Endothelial cell of umbilical vein (primary cell): ENCODE measurements at regions not wholly inside any gene's neighbourhood (a gene's known extent, or its start where the extent isn't known, plus 50 kb on each side); places are given as distances from the start of the nearest gene placed in this dataset.

Experiments used
- BruUV-seq: library from RNA; stranded (reverse); fragments of 400-500 nt; replicated peaks from 2 replicates; lab custom pipeline; 2021; lab: Mats Ljungman, UMichigan
- CTCF ChIA-PET: fragments of 300-600, 350-600 bp; sonication (Branson Sonifier 250); formaldehyde crosslinking; loops from one replicate; lab custom pipeline; 2021; ENCODE audit warnings: antibody characterized with exemption, inconsistent platforms; lab: Charles Lee
- POLR2A ChIA-PET: fragments of 300-600, 350-600 bp; sonication (Branson Sonifier 250); formaldehyde crosslinking; loops from one replicate; lab custom pipeline; 2021; ENCODE audit warnings: antibody characterized with exemption, inconsistent platforms; lab: Charles Lee
- DNase-seq: peaks from one replicate; pipeline ENCODE4 v3.0.0-alpha.2; 2011; ENCODE audit warnings: low read depth, low spot score
- FAIRE-seq: peaks from 2 replicates; lab custom pipeline; 2011; peaks lifted over from hg19 to GRCh38; lab: Jason Lieb, UNC
- H2AFZ ChIP-seq: 2 replicates; pipeline ENCODE4 v1.6.0; 2012; ENCODE audit warnings: low read depth, low read length, control low read depth, inconsistent platforms
- H3K27ac ChIP-seq: 2 replicates; pipeline ENCODE4 v1.5.1; 2011; ENCODE audit warnings: low read depth, mild to moderate bottlenecking, control low read depth, low read length, moderate library complexity; ENCODE audit not compliant: insufficient read depth
- H3K27me3 ChIP-seq, 2 experiments: 2 replicates each; pipeline versions ENCODE4 v1.6.0 to v1.6.1; 2011; ENCODE audit warnings: low read length in 2 of 2, mixed read lengths in 1 of 2; ENCODE audit not compliant: control insufficient read depth in 2 of 2, insufficient read depth in 2 of 2
- H3K36me3 ChIP-seq, 2 experiments: 2 replicates in 1 of 2; 3 replicates in 1 of 2; pipeline ENCODE4 v1.5.1; 2011; ENCODE audit warnings: low read length in 2 of 2, mild to moderate bottlenecking in 1 of 2, moderate library complexity in 1 of 2; ENCODE audit not compliant: control insufficient read depth in 2 of 2, insufficient read depth in 2 of 2; ENCODE audit errors: extremely low read depth in 1 of 2
- H3K4me1 ChIP-seq: 3 replicates; pipeline ENCODE4 v1.5.1; 2011; ENCODE audit warnings: mild to moderate bottlenecking, low read length; ENCODE audit not compliant: control insufficient read depth, insufficient read depth; ENCODE audit errors: extremely low read depth
- H3K4me2 ChIP-seq: 2 replicates; pipeline ENCODE4 v1.6.1; 2011; ENCODE audit warnings: low read length, control low read depth, mixed read lengths; ENCODE audit not compliant: insufficient read depth
- H3K4me3 ChIP-seq, 3 experiments: fragments of 200-600 bp in 1 of 3; sonication (generic), shearing (Covaris generic) in 1 of 3; replicated peaks in 1 of 3; 2 replicates each; pipeline ENCODE4 v1.5.1; 2011 to 2016; ENCODE audit warnings: control low read depth in 3 of 3, low read length in 3 of 3, mild to moderate bottlenecking in 2 of 3, inconsistent platforms in 1 of 3, low read depth in 1 of 3, moderate library complexity in 1 of 3; ENCODE audit not compliant: insufficient read depth in 1 of 3
- H3K79me2 ChIP-seq: 2 replicates; pipeline ENCODE4 v1.6.0; 2012; ENCODE audit warnings: low read length, inconsistent platforms; ENCODE audit not compliant: control insufficient read depth, insufficient read depth
- H3K9ac ChIP-seq: replicated peaks from 2 replicates; pipeline ENCODE3; 2011; ENCODE audit warnings: low read length, control low read depth; ENCODE audit not compliant: insufficient read depth; ENCODE audit errors: extremely low read depth
- H3K9me1 ChIP-seq: replicated peaks from 3 replicates; pipeline ENCODE4 v1.6.0; 2011; ENCODE audit warnings: mild to moderate bottlenecking, low read length; ENCODE audit not compliant: control insufficient read depth, insufficient read depth; ENCODE audit errors: extremely low read depth
- H3K9me3 ChIP-seq: replicated peaks from 2 replicates; pipeline ENCODE4 v1.5.1; 2012; ENCODE audit warnings: low read length, inconsistent platforms; ENCODE audit not compliant: control insufficient read depth, insufficient read depth
- H4K20me1 ChIP-seq: replicated peaks from 2 replicates; pipeline ENCODE3; 2011; ENCODE audit warnings: mild to moderate bottlenecking, low read length; ENCODE audit not compliant: control insufficient read depth, insufficient read depth; ENCODE audit errors: extremely low read depth
- EZH2 ChIP-seq: IDR thresholded peaks from 2 replicates; pipeline ENCODE4 v1.6.1; 2012; ENCODE audit warnings: borderline replicate concordance, low read depth, mild to moderate bottlenecking, moderate library complexity, low read length, inconsistent platforms; ENCODE audit not compliant: severe bottlenecking
- FOS ChIP-seq: IDR thresholded peaks from 2 replicates; pipeline ENCODE4 v1.6.1; 2011; ENCODE audit warnings: mild to moderate bottlenecking, low read length, moderate library complexity, borderline replicate concordance; ENCODE audit not compliant: insufficient read depth
- GATA2 ChIP-seq: IDR thresholded peaks from 2 replicates; pipeline ENCODE4 v1.7.0; 2011; ENCODE audit warnings: low read depth, mild to moderate bottlenecking, moderate library complexity, mixed read lengths, low read length; ENCODE audit not compliant: insufficient read length, insufficient read depth
- JUN ChIP-seq: IDR thresholded peaks from 2 replicates; pipeline ENCODE4 v1.6.1; 2011; ENCODE audit warnings: borderline replicate concordance, low read depth; ENCODE audit not compliant: insufficient read length, insufficient read depth
- MYC ChIP-seq: IDR thresholded peaks from one replicate; pipeline ENCODE4 v1.6.1; 2011; ENCODE audit warnings: mild to moderate bottlenecking, low read depth, low read length
- POLR2A ChIP-seq: IDR thresholded peaks from 2 replicates; pipeline ENCODE4 v1.6.1; 2012; ENCODE audit warnings: low read depth, mild to moderate bottlenecking, control low read depth, low read length
- POLR2AphosphoS5 ChIP-seq: IDR thresholded peaks from 2 replicates; pipeline ENCODE4 v1.6.1; 2012; ENCODE audit warnings: low read depth, mild to moderate bottlenecking, control low read depth, low read length, moderate library complexity; ENCODE audit not compliant: insufficient read depth
- dilution Hi-C: fragments of 300-500 bp; cut with MboI; formaldehyde crosslinking; loops from one replicate; pipeline ENCODE4 v1.15.0; 2019; ENCODE audit warnings: low sequenced_read_pairs; ENCODE audit not compliant: extremely low pct_ligation_motif_present
- intact Hi-C: fragments of 100-400 bp; cut with micrococcal nuclease; formaldehyde crosslinking; loops from one replicate; pipeline ENCODE4 v1.10.0; 2022
- TF ChIP-seq, protein P1 (sequence below): IDR thresholded peaks from 2 replicates; pipeline ENCODE4 v1.6.1; 2011; ENCODE audit not compliant: insufficient read depth, insufficient read length
- TF ChIP-seq, protein P2 (sequence below), 2 donors: IDR thresholded peaks; 1 replicate in 1 of 2; 2 replicates in 1 of 2; pipeline ENCODE4 v1.5.1; 2011; ENCODE audit warnings: low read length in 2 of 2, mild to moderate bottlenecking in 2 of 2, moderate library complexity in 2 of 2, control low read depth in 1 of 2, inconsistent platforms in 1 of 2, low read depth in 1 of 2; ENCODE audit not compliant: insufficient read depth in 1 of 2; ENCODE audit errors: extremely low read depth in 1 of 2

- H3K9ac ChIP-seq, result no peak overlapping the region
- TF ChIP-seq MYC, result no peak
- TF ChIP-seq, protein P1, sequence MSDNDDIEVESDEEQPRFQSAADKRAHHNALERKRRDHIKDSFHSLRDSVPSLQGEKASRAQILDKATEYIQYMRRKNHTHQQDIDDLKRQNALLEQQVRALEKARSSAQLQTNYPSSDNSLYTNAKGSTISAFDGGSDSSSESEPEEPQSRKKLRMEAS, result no peak
- no peak for TF ChIP-seq JUN
- no peak for TF ChIP-seq GATA2
- no peak for TF ChIP-seq FOS
- TF ChIP-seq POLR2AphosphoS5, result no peak
- TF ChIP-seq, protein P2, sequence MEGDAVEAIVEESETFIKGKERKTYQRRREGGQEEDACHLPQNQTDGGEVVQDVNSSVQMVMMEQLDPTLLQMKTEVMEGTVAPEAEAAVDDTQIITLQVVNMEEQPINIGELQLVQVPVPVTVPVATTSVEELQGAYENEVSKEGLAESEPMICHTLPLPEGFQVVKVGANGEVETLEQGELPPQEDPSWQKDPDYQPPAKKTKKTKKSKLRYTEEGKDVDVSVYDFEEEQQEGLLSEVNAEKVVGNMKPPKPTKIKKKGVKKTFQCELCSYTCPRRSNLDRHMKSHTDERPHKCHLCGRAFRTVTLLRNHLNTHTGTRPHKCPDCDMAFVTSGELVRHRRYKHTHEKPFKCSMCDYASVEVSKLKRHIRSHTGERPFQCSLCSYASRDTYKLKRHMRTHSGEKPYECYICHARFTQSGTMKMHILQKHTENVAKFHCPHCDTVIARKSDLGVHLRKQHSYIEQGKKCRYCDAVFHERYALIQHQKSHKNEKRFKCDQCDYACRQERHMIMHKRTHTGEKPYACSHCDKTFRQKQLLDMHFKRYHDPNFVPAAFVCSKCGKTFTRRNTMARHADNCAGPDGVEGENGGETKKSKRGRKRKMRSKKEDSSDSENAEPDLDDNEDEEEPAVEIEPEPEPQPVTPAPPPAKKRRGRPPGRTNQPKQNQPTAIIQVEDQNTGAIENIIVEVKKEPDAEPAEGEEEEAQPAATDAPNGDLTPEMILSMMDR (IDR thresholded peaks at IDR 0.05; ENCODE audit: extremely low read depth in 1 of 2, insufficient read depth in 1 of 2, low read depth in 1 of 2, low read length in 2 of 2), result no peak
- no peak for TF ChIP-seq POLR2A
- TF ChIP-seq EZH2, result no peak
- H3K4me2 ChIP-seq, result no peak overlapping the region
- no peaks in the 10 kb centered on the region for H3K79me2 ChIP-seq
- no peaks in the 10 kb centered on the region for H3K4me1 ChIP-seq
- H3K27me3 ChIP-seq, result no peaks in the 10 kb centered on the region
- H3K9me3 ChIP-seq, result no peaks in the 10 kb centered on the region
- FAIRE-seq, result no peak
- no peak overlapping the region for H3K27ac ChIP-seq
- no peaks in the 10 kb centered on the region for H3K36me3 ChIP-seq
- intact Hi-C loops, result no loop called here
- H3K9me1 ChIP-seq, result no peaks in the 10 kb centered on the region
- H2AFZ ChIP-seq, result no peak overlapping the region
- H4K20me1 ChIP-seq, result no peaks in the 10 kb centered on the region
- CTCF ChIA-PET, result no interaction called here
- no peak overlapping the region for H3K4me3 ChIP-seq
- POLR2A ChIA-PET, result no interaction called here
- BruUV-seq, result no TSS peak
- dilution Hi-C loops, result no loop called here
- no peak for DNase-seq
Measured at GRCh38 chr6:168877821-168878282, 375.8 kb downstream of the THBS2 start.
